SKM-1 treated with dmso at 0.1 percent for 144 hours (cell line): ENCODE measurements at regions not wholly inside any gene's neighbourhood (a gene's known extent, or its start where the extent isn't known, plus 50 kb on each side); places are given as distances from the start of the nearest gene placed in this dataset.

Experiments
- DNase-seq: peaks from one replicate; lab custom pipeline; 2025; ENCODE audit not compliant: unreplicated experiment; lab: John Stamatoyannopoulos, UW

- DNase-seq, result no peak
Measured at GRCh38 chr2:23286758-23287704, 97.9 kb upstream of the KLHL29 start.

- DNase-seq, result no peak
Measured at GRCh38 chr2:23289671-23290070, 95.3 kb upstream of the KLHL29 start.

GRCh38 chr2:23291239-23291638 lies 93.7 kb upstream of the KLHL29 start:
- no peak for DNase-seq

GRCh38 chr2:23292024-23292423 lies 93.0 kb upstream of the KLHL29 start:
- no peak for DNase-seq

GRCh38 chr2:23293063-23293462 lies 91.9 kb upstream of the KLHL29 start:
- peak; percentile 5 for DNase-seq

DNA sequence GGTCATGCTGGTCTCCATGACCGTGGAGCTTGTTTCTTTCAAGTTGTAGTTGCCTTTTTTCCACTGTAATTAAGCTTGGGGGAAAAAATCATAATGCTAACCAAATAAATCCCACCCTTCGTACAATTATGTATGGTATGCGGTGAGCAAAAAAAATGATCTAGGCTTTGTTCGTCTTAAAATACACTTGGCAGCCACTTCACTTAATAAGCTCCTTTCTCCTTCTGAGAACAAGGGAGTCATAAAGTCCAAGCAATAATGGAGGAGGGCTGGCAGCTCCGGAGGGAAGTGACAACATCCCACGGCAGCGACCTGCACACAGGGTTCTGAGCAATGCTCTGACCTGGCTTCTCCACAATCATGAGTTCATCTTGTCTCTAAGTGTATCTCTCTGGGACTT lies 91.2 kb upstream of the KLHL29 start:
- no peak for DNase-seq

DNA sequence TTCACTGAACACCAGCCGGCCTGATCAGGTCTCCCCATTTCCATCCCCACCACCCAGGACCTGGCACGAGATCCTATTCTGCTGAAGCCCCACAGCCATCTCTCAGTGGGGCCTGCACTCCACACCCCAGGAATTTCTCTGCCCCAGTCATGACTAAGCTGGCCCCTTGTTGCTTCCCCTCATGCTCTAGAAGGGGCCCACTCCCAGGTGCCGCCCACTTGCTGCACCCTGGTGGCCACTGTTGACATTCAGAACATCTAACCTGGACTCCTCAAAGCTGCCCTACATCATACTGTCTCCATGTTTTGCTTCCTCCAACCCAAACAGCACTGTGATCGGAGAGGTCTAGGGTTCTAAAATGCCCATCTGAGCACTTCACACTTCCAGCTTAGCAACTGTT lies 90.7 kb upstream of the KLHL29 start:
- no peak for DNase-seq

GRCh38 chr2:23296691-23297090 lies 88.3 kb upstream of the KLHL29 start:
- no peak for DNase-seq

- DNase-seq, result no peak
Measured at GRCh38 chr2:23297112-23297511, 87.9 kb upstream of the KLHL29 start.

GRCh38 chr2:23298551-23298950 lies 86.4 kb upstream of the KLHL29 start:
- no peak for DNase-seq

DNA sequence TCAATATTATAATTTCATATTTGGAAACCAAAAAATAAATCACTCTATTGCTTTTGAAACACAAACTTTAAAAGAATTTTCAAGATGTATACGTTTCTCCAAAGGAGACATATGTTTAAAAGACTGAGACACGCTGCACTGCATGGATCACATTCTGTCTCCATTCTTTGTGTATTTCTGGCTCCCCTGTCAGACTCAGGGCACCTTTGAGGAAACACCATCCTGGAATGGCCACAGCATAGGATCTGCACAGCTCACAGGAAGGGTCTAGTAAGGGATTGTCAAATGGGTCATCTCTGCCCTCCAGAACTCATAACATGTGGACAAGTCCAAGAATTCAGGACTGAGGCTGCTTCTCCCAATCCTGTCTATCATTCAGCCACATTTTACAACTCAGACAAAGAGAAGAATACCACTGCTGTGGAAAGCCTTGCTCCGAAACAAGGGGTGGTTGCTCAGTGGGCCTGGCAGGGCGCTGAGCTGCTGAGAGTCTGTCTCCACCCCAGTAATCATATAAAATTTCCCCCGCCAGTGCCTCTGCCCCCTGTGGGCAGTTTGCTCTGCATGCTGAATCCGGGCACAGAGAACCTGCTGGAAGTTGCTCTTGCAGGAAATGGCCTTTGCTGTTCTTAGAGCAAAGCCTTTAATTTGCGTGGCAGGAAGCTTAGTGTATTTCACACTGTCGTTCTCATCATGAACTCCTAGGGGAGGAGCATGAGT lies 85.3 kb upstream of the KLHL29 start:
- no peak for DNase-seq

GRCh38 chr2:23301136-23301535 lies 83.8 kb upstream of the KLHL29 start:
- no peak for DNase-seq

DNA sequence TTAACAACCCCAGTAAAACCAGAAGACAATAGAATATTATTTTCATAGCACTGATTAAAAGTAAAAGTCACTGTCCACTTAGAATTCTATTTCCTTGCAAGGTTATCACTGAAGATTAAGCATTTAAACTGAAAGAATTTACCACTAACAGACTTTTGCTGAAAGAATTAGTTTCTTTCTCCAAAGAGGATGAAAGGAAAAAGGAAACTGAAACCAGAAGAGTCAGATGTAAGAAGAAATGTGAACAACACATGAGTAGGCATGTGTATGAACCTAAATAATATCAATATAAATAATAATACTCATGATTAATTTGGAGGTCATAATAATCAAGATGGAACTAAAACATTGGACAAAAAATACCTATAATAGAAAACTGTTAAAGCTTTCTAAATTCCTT lies 82.4 kb upstream of the KLHL29 start:
- no peak for DNase-seq

GRCh38 chr2:23306401-23306800 lies 78.6 kb upstream of the KLHL29 start:
- no peak for DNase-seq

- no peak for DNase-seq
Measured at GRCh38 chr2:23311186-23311585, 73.8 kb upstream of the KLHL29 start.

GRCh38 chr2:23312996-23313606 lies 71.9 kb upstream of the KLHL29 start:
- no peak for DNase-seq

- no peak for DNase-seq
Measured at GRCh38 chr2:23314687-23315086, 70.3 kb upstream of the KLHL29 start.

GRCh38 chr2:23320058-23320457 lies 64.9 kb upstream of the KLHL29 start:
- DNase-seq, result no peak

DNA sequence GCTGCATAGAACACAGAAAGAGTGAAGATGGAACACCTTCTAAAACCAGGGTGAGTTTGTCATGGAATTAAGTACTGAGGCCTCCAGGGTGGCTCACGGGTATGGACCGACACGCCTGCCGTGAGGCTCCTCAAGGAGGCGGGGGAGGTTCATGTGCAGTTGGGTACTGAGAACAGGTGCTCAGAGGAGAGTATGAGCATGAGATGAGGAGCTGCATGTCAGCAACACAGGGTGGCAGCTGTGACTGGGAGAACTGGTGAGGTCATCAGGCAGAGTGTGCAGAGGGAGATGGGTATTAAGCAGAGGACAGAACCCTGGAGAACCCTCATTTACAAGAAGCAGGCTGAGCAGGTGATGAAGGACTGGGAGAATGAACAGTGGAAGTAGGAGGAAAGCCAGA lies 63.2 kb upstream of the KLHL29 start:
- DNase-seq, result no peak

- no peak for DNase-seq
Measured at GRCh38 chr2:23322567-23323197, 62.3 kb upstream of the KLHL29 start.

DNA sequence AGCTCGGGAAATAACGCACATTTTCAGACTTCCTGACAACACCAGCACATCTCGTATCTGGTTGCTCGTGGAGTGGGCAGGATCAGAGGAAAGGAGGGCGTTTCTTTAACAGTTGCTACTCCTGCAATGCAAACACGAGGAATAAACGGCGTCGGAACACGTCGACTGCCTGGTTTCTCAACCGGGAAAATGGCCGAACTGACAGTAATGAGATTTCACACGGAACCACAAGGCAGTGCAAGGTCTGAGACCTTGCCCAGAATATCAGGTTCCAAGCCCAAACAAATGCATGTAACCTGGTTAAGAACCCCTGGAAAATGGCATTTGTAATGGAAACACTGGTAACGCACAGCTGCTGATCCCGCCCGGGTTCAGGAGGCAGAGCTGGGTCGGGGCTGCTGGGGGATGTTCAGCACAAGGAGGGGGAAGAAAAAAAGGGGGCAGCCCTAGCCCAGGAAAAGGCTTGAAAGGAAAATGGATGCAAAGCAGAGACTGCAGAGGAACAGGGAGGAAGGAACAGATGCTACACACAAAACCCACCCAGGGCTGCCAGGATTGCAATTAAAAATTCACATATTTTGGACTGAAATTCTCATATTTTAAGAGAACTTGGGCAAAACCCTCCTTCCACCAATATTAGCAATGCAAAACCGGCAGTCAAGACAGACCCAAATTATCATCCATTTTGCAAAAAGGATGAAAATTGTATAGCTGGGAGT lies 61.6 kb upstream of the KLHL29 start:
- no peak for DNase-seq
